A673 (cell line): ENCODE measurements at regions not wholly inside any gene's neighbourhood (a gene's known extent, or its start where the extent isn't known, plus 50 kb on each side); places are given as distances from the start of the nearest gene placed in this dataset.

ENCODE experiments used
- CTCF ChIP-seq: fragments of 300-800, 200-600 bp; sonication (generic); conservative IDR thresholded peaks from 2 replicates; pipeline ENCODE4 v1.5.1; 2017; ENCODE audit warnings: low read depth, mild to moderate bottlenecking, antibody characterized with exemption, low read length, moderate library complexity, mixed read lengths
- EZH2 ChIP-seq: fragments of 200-600 bp; sonication (generic); IDR thresholded peaks from 2 replicates; pipeline ENCODE4 v1.6.1; 2017; ENCODE audit warnings: borderline replicate concordance, low read depth, mild to moderate bottlenecking, mixed read lengths, antibody characterized with exemption, low read length; ENCODE audit not compliant: poor library complexity, severe bottlenecking

- TF ChIP-seq EZH2 (no peak), CTCF (no peak)
These were observed 577.3 kb downstream of the EPHA4 start for GRCh38 chr2:220994846-220995245.
